Epithelial cell of esophagus (primary cell): ENCODE measurements at regions not wholly inside any gene's neighbourhood (a gene's known extent, or its start where the extent isn't known, plus 50 kb on each side); places are given as distances from the start of the nearest gene placed in this dataset.
A peak's percentile ranks its signal among the peaks of the same experiment; 100 is the strongest.

Experiments
- DNase-seq: peaks from one replicate; pipeline ENCODE4 v3.0.0; 2010; ENCODE audit warnings: low read depth
- H3K4me3 ChIP-seq: 2 replicates; pipeline ENCODE4 v1.5.1; 2011; ENCODE audit warnings: mild to moderate bottlenecking, low read length, control low read depth
- TF ChIP-seq, protein P1 (sequence below): IDR thresholded peaks from 2 replicates; pipeline ENCODE4 v1.5.1; 2011; ENCODE audit warnings: low read depth, mild to moderate bottlenecking, low read length, control low read depth, inconsistent platforms; ENCODE audit not compliant: insufficient read depth; ENCODE audit errors: missing control alignments

DNA sequence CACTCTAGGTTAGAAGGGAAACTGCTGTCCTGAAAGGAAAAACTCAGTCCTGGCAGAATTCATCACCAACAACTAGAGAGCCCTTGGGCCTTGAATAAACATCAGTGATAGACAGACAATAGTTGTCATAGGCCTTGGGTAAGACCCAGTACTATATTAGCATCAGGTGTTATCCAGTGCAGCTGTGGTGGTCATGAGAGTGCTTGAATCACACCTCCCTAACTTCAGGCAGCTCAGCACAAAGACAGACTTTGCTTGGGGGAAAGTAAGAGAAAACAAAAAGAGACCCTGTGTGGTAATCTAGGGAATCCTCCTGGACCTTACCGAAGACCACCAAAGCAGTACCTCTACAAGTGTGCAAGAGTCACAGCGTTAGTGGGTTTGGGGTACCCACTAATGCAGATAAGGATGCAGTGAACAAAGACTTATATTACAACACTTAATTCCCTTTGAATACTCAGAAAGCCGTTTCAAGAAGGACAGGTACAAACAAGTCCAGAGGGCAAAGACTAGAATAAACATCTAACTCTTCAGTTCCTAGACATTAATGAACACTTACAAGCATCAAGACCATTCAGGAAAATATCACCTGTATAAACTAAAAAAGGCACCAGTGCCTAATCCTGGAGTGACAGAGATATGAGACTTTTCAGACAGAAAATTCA is 332.3 kb upstream of the EPHA3 start:
- TF ChIP-seq, protein P1, sequence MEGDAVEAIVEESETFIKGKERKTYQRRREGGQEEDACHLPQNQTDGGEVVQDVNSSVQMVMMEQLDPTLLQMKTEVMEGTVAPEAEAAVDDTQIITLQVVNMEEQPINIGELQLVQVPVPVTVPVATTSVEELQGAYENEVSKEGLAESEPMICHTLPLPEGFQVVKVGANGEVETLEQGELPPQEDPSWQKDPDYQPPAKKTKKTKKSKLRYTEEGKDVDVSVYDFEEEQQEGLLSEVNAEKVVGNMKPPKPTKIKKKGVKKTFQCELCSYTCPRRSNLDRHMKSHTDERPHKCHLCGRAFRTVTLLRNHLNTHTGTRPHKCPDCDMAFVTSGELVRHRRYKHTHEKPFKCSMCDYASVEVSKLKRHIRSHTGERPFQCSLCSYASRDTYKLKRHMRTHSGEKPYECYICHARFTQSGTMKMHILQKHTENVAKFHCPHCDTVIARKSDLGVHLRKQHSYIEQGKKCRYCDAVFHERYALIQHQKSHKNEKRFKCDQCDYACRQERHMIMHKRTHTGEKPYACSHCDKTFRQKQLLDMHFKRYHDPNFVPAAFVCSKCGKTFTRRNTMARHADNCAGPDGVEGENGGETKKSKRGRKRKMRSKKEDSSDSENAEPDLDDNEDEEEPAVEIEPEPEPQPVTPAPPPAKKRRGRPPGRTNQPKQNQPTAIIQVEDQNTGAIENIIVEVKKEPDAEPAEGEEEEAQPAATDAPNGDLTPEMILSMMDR: no peak
- H3K4me3 ChIP-seq: no peak overlapping the region
- peak; percentile 67 for DNase-seq

DNA sequence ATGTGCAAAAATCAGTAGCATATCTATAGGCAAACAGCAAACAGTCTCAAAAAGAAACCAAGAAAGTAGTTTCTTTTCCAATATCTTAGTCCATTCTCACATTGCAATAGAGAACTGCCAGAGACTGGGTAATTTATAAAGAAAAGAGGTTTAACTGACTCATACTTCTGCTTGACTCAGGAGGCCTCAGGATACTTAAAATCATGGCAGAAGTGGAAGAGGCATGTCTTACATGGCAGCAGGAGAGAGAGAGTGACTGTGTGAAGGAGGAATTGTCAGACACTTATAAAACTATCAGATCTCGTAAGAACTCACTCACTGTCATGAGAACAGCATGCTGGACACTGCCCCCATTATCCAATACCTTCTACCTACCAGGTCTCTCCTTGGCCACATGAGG is 327.9 kb upstream of the EPHA3 start:
- TF ChIP-seq, protein P1: no peak
- H3K4me3 ChIP-seq: no peak overlapping the region
- DNase-seq: peak; percentile 79

DNA sequence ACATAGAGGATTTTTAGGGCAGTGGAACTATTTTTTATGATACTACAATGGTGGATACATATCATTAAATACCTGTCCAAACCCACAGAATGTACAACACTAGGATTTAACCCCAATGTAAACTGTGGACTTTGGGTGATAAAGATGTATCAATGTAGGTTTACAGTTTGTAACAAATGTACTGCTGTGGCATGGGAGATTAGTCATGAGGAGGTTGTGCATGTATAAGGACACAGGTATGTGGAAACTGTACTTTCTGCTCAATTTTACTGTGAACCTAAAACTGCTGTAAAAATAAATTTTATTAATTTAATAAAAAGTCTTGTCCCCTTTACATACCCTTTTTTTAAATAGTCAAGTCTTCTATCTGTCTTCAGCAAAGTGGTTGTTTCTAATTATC is 322.5 kb upstream of the EPHA3 start:
- no peak overlapping the region for H3K4me3 ChIP-seq
- peak; percentile 51 for DNase-seq
- TF ChIP-seq, protein P1: no peak

DNA sequence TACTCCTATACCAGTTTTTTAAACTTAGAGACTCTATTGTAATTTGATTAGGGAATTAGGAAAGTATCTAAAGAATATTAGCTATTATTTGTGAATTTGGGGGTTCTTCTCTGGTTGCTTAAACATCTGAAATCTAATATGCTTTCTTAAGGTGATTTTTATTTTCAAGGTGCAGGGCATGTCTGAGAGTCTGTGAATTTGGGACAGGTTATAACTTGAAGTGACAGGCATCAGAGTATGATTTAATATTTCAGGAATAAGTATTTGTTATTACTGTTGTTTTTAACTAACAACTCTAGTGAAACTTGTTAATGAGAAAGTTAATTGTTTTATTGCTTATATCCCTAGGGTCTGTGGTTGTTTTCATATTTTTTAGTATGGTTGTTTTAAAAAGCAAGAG is 321.6 kb upstream of the EPHA3 start:
- no peak overlapping the region for H3K4me3 ChIP-seq
- TF ChIP-seq, protein P1: no peak
- peak; percentile 56 for DNase-seq

DNA sequence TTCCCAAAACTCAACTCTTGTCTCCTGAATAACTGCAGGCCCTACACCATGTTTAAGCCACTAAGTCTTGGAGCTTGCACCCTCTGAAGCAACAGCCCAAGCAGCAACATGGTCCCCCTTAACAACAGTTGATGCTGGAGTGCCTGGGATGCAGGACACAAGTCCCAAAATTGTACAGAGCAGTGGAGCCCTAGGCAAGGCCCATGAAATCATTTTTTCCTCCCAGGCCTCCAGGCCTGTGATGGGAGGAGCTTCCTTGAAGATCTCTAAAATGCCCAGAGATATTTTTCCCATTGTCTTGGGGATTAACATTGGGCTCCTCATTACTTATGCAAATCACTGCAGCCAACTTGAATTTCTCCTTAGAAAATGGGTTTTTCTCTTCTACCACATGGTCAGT is 311.9 kb upstream of the EPHA3 start:
- H3K4me3 ChIP-seq: no peak overlapping the region
- no peak for DNase-seq
- TF ChIP-seq, protein P1: no peak

DNA sequence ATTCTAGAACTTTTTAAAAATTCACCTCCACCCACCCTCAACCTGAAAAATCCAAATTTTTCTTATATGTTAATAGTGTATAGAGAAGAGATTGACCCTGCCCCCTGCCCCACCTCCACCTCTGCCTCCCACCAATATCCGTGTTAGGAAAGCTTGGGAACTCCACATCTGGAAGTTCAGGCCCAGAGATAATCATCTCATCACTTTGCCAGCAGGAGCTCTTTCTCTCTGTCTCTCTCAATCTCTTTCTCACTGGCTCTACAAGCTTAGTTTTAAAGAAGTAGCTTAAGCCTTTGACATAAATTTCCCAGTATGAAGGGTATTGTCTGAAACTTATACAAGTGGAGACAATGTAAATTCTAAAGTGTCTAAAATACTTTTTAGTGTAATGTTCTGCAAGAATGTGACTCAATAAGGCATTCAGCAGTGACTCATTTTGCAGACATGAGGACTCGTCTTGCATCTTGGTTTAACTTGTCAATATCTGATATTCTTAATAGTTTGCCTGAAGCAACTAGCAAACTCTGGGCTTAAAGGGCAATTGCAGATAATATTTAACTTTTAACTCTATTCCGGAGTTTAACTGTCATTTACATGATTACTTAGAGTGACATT is 299.8 kb upstream of the EPHA3 start:
- DNase-seq: peak; percentile 81
- no peak overlapping the region for H3K4me3 ChIP-seq
- TF ChIP-seq, protein P1: no peak

DNA sequence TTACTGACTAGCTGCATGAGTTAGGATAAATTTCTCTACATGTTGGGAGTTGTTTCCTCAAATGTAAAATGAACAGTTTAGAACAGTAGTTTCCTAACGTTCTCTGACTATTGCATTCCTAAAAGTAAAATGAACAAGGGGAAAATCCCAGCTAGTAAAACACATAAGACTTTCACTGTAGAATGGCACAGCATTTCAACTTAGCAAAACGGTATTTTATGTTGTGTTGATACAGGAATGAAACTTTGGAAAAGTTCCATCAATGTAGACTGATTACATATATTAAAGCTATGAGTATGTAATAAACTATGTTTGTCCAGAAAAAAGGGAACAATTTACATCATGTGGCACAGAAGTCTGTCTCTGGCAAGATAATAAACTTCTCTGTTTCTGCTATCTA is 297.4 kb upstream of the EPHA3 start:
- no peak overlapping the region for H3K4me3 ChIP-seq

More for the DNA sequence above, 297.4 kb upstream of the EPHA3 start:
- peak; percentile 66 for DNase-seq
- TF ChIP-seq, protein P1: no peak
